Smooth muscle cell of the brain vasculature (primary cell): ENCODE measurements at regions not wholly inside any gene's neighbourhood (a gene's known extent, or its start where the extent isn't known, plus 50 kb on each side); places are given as distances from the start of the nearest gene placed in this dataset.
"Not testable (repeated sequence)": the region's sequence is repeated elsewhere in the genome, so short reads cannot be mapped to it uniquely, and the experiment has no call there.

Source experiments
- DNase-seq: peaks from one replicate; pipeline ENCODE4 v3.0.0-alpha.2; 2012; ENCODE audit warnings: low read depth, low spot score

DNA sequence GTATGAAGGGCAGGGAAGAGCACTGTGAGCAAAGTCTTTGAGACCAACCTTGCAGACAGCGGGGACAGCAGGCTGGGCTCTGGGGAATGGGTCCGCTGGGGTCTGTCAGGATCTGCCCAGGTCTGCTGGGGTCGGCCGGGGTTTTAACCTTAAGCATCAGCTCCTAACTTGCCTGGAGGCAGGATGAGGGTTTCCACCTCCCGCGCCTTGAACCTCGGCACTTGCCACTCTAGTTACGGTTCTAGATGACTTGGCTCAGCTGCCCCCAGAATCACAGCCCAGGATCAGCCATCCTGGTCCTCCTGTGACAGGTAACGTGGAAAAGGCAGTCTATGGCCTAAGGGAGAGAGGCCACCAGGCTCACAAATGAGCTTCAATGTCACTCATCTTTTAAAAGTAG lies 50.4 kb upstream of the CACUL1 start:
- no peak for DNase-seq

DNA sequence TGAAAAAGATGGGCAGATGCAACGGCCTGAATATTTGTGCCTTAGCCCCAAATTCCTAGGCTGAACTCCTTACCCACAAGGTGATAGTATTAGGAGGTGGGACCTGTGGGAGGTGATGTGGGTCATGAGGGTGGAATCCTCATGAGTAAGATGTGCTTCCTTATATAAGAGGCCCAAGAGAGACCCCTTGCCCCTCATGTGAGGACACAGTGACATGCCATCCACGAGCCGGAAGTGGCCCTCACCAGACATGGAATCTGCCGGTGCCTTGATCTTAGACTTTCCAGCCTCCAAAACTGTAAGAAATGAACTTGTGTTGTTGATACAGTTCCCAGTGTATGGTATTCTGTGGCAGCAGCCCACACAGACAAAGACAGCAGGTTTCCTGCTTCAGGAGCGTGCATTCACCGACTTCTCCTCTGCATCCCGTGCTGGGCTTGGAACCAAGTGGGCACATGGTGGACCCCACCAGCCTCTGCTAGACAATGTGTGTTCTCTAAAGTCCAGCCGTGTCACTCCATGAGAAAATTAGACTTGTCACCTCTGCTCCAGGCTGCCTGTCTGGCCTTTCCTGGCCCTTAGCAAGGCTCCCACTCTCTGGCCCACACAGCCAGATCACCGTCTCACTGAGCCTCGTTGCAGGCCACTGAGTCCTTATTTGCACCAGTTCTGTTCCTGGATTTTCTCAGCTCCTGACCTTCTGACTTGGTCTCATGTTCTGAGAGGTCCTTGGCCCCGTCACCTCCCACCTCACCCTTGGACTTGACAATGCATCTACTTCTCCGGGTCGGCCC lies 52.9 kb upstream of the CACUL1 start:
- DNase-seq, result no peak

DNA sequence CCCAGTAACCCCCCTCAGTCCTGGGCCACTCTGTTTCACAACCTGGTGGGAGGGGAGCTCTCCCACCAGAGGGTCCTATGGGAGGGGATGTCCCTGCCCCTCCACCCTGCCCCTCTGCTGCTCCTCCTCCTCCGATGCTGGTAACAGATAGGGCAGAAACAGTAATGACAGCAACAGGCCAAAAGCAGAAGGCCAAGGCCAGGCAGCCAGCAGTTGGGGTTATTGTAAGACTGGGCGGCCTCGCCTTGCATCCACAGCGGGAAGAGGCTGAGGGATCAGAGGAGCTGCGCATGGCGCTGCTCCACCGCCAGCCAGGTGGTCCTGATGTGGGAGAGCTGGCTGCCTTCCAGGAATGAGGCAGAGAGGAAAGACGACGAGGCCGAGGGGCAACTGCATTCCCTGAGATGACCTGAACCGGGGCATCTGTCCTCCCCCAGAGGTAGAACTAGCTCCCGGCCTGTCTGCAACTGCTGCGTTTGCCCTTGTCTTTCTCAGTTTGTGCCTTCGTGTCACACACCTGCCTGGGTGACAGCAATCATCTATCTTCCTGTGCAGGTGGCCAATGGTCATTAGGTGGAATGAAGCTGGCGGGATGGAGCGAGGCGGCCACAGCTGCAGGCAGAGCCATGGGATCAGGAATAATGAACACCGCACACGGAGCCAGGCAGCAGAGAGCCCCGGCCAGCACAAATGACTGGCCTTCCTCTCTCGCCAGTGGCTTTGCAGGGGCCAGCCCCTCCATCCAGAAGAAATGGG lies 54.0 kb upstream of the CACUL1 start:
- no peak for DNase-seq

DNA sequence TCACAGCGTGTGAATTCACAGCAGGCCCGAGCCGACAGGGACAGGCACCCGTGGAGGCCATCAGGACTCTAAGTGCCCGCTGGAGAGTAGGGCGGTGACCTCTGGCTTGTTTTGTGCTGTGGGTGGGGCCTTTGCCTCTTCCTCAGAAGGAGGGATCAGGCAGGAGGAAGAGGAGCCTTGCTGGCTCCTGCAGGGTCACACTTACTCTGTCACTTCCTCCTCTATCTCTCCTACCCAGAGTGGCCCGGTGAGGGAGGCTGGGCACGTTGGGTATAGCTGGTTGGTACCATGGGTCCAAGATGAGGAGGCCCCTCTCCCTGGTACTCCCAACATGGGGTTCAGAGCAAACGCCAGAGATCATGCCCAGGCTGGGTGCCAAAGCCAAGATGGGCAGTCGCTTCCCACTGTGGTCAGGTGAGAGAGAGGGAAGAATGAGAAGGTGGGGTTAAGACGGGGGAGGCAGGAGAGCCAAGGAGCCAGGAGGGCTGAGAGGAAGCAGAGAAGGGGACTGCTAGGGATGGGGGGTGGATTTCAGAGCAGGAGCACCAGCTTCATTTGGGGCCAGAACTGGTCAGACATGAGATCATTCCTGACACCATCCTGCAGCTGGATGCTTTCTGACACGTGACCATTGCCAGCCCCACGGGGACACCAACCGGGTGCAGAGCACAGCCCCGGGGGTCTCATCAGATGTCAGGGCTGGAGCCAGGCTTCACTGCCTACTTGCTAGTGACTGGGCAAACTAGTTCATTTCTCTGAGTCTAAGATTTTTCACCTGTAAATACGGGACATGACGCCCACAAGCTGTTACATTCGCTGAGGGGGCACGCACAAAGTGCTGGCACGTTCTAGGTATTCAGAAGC lies 54.8 kb upstream of the CACUL1 start:
- DNase-seq, result no peak

DNA sequence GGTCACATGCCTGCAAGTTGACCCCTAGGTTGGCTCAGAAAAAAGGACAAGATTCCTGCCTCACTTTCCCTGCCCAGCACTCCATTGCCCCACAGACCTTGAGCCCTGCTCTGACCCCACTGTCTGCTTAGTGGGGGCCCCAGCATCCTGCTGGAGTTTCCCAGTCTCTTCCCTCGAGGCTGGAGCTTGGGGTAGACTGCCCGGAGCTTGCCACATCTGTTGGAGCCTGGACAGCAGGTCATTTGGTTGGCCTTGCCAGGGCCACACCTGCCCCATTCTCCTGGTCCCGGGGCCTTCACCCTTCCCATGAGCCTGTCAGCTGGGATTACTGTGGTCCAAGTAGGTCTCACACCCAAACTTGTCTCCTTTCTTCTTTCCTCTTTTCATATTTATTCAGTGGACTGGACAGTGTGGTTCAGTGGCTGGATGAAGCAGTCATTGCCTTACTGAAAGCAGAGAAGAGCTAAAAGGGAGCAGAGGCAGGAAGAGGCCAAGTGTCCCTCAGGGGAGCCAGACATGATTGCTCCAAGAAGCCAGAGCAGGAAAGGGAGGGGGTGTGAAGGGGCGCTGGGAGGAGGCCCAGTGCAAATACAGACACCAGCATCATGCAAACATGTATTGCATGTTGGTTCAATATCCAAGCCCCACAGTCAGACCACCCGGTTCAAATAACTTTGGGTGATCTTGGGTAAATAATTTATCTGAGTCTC lies 56.2 kb upstream of the CACUL1 start:
- DNase-seq, result no peak

DNA sequence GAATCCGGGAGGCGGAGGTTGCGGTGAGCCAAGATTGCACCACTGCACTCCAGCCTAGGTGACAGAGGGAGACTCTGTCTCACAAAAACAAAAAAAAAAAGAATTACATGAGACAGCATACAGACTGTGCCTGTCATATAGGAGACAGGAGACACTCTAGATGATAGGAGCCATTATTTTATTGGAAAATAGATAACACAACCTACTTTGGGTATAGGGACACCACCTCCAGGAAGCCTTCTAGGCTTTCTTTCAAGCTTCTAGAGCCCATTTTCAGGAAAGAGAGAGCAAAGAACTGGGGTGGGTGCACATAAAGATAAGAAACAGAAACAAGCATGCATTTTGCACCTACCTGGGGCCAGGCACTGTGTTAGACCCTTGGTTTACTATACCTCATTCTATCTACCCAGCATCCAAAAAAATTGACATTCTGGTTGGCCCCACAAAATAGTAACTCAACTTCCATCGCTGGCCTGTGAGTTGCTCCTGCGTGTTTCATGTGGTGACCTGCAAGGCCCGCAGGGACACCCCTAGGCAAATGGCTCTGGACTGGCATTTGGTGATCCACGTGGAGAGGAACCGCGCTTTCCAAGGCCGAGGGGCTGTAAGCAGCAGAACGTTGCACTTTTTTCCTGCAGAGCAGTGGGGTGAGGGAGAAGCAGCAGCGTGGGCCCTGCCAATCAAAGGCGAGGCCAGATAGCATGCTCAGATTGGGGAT lies 57.1 kb upstream of the CACUL1 start:
- DNase-seq, result no peak

DNA sequence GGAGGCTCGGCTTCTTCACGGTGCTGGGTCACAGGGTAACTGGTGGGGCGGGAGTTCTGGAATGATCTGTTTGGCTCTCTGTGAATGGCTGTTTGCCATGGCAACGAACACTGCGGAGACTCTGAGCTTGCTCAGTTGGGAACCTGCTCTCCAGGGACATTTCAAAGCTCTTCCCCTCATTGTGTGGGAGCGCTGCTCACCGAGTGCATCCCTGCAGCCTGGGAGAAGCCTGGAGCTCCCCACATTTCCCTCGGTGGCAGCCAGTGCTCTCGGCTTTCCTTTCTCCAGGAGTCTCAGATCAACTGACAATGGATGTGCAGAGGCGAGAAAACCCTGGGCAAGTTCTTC lies 57.6 kb upstream of the CACUL1 start:
- no peak for DNase-seq

DNA sequence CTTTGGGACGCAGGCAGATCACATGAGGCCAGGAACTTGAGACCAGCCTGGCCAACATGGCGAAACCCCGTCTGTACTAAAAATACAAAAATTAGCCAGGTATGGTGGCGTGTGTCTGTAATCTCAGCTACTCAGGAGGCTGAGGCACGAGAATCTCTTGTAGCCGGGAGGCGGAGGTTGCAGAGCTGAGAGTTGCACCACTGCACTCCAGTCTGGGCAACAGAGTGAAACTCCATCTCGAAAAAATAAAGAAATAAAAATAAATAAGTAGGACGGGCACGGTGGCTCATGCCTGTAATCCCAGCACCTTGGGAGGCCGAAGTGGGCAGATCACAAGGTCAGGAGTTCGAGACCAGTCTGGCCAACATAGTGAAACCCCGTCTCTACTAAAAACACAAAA lies 58.2 kb upstream of the CACUL1 start:
- DNase-seq, result not testable (repeated sequence)

DNA sequence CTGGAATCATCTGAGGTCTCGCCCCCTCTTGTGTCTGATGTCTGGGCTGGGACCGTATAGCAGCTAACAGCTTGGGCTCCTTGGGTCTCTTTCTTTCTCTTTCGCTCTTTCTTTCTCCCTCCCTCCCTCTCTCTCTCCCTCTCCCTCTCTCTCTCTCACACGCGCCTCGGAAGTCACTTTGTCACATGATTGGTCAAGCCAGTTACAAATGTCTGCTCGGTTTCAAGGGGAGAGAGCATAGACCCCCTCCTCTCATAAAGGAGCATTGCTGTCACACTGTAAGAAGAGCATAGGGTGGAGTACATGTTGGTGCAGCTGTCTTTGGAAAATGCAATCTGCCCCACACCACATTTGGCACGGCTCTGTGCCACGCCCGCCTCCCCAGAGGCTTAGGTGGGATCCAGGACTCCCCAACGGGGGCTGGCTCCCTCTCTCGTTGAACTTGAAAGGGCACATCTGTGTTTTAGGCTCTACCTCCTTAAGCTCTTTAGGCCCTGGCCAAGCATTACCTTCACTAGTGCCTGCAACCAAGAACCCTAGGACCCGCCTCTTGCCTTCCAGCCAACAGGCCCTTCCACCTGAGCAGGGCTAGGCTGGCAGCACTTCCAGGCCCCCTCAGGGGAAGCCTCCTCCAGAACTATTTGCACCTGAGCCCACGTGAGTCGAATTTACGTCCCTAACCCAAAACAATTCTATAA lies 61.9 kb upstream of the CACUL1 start:
- no peak for DNase-seq

DNA sequence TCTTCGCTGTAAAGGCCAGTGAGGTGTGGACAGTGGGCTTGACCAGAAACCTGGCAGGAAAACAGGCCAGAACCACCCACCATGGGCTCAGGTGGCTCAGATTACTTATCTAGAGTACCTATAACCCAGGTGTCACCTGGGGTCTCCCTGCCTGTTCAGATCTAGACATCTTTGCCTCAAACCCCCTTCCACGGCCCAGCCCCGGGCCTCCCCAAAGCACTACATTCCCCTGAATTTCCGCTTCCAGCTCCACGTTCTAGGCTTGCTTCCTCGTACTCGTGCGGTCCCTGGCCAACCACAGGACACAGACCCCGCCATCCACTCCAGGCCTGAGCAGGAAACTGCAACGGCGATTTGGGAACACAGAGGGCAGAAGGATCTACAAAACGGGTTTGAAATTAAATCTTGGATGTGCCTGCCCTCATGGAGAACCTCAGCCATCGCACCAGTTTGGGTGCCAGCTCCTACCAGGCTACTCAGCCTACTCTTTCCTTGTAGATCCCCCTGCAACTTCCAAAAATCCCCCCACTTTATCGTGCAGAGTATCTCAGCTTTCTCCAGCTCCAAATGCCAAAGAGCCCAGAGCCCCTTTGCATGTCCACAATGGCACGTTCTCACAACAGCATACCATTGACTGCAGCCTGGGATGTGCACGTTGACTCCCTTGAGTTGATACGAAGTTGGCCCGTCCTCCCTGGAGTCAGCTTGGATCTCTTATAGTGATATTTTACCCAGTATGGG lies 62.7 kb upstream of the CACUL1 start:
- no peak for DNase-seq

DNA sequence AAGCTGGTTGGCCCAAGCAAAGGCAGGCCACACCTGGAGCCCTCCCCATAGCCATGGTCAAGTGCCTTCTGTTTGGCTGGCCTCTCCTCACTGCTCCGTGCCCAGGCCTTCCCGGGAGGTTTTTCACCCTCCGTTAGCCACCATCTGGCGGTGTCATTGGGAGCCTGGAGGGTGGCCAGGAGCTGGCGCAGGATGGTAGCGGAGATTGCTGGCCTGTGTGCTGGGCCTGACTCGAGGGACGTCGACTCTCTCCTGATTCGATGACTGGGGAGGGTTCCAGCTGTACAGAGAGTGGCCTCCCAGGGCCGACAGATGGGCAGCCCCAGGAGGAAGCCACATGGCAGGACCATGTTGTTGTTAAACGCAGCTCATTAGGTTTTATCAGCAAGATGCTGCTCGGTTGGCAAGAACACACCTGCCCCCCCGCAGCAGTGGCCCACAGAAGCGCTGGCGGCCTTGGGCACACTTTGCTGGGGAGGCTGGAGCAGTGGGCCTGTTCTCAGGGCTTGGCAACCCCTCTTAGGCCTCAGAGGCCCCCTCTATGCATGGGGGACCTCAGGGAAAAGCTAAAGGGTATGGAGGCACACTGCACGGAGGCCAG lies 64.0 kb upstream of the CACUL1 start:
- no peak for DNase-seq

DNA sequence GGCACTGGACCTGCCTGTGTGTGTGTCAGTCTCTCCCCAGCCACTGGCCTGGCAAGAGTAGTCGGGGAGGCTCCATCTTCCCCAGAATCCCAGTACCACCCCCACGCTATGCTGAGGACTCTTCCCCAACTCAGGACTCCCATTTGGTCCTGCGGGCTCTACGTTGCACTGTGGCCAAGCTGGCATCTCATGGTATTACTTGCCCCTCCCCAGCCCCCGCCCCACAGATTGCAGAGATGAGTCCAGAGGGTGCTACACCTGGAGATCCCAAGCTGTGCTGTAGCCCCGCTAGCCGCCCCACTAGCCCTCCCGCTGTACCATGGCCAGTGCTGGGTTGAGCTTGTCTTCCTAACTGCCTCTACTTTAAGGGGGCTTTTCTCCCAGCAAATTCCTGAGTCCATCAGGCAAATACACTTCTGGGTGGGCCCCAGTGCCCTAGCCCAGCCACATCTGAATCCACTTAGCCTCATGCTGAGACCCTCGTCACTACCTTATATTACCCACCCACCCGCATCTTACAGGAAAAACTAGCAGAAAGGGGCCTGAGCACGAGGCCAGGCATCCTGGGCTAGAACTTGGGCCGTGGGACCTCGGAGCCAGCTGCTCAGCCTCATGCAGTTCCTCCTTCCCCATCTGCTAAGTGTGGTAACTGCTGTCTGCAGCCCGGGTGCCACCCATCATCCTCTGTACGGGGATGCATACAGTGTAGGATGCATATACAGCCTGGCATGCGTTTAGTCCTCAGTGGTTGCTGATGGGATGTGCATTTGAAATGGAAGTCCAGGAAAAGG lies 65.8 kb upstream of the CACUL1 start:
- DNase-seq, result no peak

DNA sequence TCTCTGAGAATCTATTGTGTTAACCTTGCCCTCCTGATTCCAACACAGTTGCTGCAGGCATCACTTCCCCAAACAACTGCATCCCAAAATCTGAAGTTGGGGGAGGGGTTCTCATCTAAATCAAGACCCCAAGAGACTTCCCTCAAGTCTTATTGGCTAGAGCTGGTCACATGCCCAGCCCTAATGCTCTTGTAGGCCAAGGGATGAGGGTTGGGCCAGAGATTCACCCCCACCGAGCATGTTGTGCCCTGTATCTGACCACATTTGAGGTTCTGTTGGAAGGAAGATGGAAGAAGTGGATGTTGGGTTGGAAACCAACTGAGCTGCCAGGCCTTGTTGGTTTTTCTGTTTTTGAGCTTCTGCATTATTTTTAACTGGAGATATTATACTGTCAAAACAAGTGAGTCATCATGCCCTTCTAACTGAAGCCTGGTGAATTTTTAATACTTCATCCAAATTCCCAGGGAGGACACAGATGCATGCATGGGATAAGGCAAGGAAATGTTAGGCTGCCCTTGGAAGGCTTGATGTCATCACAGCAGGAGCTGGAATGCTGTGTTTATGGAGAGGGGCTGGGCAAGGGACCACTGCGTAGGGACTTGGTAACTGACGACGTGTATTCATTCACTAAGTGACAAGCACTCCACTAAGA lies 68.6 kb upstream of the CACUL1 start:
- DNase-seq, result no peak

DNA sequence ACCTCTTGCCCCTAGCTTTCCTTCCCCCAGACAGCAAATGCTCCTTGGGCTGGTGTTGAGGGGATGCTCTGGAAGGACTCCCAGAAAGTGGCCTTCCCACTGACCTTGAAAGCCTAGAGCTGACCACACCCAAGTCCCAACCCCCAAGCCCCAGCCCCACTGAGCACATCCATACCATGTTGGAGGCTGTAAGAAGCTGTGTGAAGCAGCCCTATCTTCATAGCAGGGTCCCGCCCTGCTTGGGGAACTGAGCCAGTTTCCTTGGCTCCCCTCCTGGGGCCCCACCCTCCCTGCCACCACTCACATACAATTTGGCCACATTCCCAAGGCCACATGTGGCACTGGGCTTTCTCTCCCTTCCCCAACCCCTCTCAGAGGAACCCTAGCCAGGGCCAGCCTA lies 72.3 kb upstream of the CACUL1 start:
- no peak for DNase-seq

DNA sequence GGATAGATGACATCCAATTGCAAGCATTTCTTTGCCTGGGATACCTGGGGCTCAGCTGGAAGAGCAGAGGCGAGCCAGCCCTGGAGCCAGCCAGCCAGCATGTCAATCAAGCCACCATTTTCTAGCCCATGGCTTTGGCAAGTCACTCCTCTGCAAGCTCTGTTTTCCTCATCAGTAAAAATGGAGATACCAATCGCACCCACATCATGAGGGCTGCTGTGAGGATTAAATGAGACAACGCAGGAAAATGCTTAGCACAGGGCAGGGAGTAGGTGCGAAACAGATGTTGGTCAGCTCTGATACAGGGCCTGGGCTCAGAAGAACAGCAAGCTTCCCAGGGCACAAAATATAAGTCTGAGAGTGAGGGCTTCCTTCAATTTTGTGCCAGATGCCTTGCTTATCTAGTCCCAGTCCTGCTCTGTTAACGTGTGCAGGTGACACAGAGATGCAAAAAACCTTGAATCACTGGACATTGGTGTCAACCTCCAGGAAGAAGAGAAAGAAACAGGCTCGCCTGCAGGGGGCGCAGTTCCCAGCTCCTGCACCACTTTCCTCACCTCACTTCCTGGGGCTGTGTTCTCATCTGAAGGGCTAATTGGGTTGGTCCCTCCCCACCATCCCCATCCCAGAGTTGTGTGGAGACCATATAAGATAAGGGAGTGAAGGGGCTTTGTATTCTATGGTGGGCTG lies 72.8 kb upstream of the CACUL1 start:
- no peak for DNase-seq

DNA sequence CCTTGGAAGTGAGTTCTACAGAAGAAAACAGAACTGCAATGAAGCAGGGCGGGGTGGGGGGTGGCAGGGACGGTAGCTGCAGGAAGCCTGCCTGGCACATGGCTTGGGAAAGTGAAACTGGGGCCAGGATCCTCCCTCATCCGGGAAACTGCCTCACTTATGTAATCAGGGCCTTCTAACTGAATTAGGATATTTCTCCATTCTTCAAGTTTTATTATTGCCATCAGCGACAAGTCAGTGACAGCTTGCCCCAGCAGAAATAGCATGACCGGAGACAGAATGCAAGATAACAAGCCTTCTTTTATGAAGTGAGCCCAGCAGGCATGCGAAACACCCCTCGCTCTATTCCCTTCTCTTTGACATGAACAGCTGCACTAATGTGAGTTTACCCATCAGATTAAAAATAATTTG lies 77.5 kb upstream of the CACUL1 start:
- DNase-seq, result no peak

DNA sequence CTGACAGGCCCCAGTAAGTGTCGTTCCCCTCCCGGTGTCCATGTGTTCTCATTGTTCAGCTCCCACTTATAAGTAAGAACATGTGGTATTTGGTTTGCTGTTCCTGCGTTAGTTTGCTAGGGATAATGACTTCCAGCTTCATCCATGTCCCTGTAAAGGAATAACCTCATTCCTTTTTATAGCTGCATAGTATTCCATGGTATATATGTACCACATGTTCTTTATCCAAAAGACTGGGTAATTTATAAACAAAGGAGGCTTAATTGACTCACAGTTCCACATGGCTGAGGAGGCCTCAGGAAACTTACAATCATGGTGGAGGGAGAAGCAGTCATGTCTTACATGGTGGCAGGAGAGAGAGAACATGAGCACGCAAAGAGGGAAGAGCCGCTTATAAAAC lies 79.6 kb upstream of the CACUL1 start:
- DNase-seq, result not testable (repeated sequence)
